Bronchial epithelial cell (primary cell): ENCODE measurements at regions not wholly inside any gene's neighbourhood (a gene's known extent, or its start where the extent isn't known, plus 50 kb on each side); places are given as distances from the start of the nearest gene placed in this dataset.

Experiments
- DNase-seq: peaks from one replicate; pipeline ENCODE4 v3.0.0-alpha.2; 2010; ENCODE audit warnings: low read depth
- FAIRE-seq: peaks from 2 replicates; lab custom pipeline; 2011; peaks lifted over from hg19 to GRCh38; lab: Jason Lieb, UNC
- H3K27me3 ChIP-seq: 2 replicates; pipeline ENCODE4 v1.5.1; 2011; ENCODE audit warnings: low read length; ENCODE audit not compliant: control insufficient read depth, insufficient read depth
- H3K36me3 ChIP-seq: 2 replicates; pipeline ENCODE4 v1.5.1; 2011; ENCODE audit warnings: low read length; ENCODE audit not compliant: control insufficient read depth, insufficient read depth
- H3K4me3 ChIP-seq: 2 replicates; pipeline ENCODE4 v1.5.1; 2011; ENCODE audit warnings: mild to moderate bottlenecking, low read depth, low read length, control low read depth
- TF ChIP-seq, protein P1 (sequence below): IDR thresholded peaks from 2 replicates; pipeline ENCODE4 v1.5.1; 2011; ENCODE audit warnings: mild to moderate bottlenecking, moderate library complexity, low read length, control low read depth, inconsistent platforms; ENCODE audit not compliant: insufficient read depth, severe bottlenecking

DNA sequence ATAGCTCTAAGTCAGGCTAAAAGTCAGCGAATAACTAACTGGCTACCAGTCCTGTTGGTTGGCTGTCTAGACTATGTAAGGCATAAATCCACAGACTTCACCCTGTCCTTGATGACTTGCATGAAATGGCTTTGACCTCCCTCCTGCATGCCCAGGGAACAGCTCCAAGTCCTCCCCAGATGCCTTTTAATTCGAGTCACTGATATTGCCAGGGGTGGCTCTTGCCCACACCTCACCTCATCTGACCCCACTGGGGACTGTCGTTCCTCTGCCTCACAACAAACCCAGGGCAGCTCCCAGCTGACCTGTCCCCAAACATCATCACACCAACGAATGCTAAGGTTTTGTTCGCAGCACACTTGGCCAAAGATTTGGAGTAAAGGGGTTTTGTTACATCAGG is 396.0 kb upstream of the ID2 start:
- H3K36me3 ChIP-seq = no peaks in the 10 kb centered on the region
- FAIRE-seq (no peak), DNase-seq (no peak)
- TF ChIP-seq, protein P1, sequence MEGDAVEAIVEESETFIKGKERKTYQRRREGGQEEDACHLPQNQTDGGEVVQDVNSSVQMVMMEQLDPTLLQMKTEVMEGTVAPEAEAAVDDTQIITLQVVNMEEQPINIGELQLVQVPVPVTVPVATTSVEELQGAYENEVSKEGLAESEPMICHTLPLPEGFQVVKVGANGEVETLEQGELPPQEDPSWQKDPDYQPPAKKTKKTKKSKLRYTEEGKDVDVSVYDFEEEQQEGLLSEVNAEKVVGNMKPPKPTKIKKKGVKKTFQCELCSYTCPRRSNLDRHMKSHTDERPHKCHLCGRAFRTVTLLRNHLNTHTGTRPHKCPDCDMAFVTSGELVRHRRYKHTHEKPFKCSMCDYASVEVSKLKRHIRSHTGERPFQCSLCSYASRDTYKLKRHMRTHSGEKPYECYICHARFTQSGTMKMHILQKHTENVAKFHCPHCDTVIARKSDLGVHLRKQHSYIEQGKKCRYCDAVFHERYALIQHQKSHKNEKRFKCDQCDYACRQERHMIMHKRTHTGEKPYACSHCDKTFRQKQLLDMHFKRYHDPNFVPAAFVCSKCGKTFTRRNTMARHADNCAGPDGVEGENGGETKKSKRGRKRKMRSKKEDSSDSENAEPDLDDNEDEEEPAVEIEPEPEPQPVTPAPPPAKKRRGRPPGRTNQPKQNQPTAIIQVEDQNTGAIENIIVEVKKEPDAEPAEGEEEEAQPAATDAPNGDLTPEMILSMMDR = no peak
- H3K27me3 ChIP-seq = no peaks in the 10 kb centered on the region
- H3K4me3 ChIP-seq = no peak overlapping the region

DNA sequence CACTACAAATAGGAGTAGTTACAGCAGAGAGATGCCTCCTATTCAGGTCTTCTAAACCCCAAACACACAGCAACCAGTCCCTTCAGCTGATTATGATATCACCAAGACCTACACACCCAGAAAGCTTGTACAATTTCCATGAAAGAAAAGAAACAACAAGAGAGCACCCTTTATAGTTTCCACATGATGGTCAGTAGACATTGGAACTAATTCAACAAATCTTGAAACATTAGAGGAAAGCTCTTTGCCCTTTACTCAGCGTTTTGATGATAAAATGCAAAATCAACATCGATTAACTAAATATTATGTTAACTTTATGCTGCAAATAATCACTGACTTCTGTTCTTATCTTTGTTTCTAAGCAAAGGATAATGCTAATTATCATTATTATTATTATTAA is 393.6 kb upstream of the ID2 start:
- no peak for DNase-seq
- no peak overlapping the region for H3K4me3 ChIP-seq
- no peaks in the 10 kb centered on the region for H3K27me3 ChIP-seq
- TF ChIP-seq, protein P1 = no peak
- no peak for FAIRE-seq
- H3K36me3 ChIP-seq = no peaks in the 10 kb centered on the region

DNA sequence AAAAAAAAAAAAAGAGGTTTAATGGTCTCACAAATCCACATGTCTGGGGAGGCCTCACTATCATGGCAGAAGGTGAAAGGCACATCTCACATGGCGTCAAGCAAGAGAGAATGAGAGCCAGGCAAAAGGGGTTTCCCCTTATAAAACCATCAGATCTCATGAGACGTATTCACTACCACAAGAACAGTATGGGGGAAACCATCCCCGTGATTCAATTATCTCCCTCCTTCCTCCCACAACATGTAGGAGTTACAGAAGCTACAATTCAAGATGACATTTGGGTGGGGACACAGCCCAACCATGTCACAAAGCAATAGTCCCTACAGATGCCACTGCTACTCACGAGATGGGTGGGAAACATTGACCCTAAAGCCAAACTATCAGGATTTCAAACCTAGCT is 392.7 kb upstream of the ID2 start:
- no peak for DNase-seq
- no peak for FAIRE-seq

DNA sequence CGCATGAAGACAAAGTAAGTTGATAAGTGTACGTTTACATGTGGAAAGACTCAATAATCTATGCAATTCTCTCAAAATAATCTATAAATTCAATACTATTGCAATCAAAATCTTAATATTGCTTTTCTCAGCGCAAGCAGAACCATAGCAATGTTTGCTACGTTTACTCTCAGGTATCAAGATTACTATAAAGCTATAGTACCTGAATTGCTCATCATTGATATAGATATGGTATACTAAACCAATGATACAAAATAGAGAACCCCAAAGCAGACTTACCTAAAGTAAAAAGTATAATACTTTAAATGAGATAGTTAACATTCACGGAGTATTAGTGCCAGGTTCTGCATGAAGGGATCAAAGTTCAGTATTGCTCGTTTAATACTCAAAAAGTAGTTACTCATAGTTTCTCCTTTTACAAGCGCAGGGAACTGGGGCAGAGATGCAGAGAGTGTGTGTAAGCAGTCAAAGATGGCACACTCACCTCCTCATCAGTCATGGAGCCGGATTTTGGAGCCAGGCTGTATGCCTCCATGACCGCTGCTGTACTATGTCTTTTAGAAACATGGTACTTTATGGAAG is 391.0 kb upstream of the ID2 start:
- Histone ChIP-seq H3K27me3 (no peaks in the 10 kb centered on the region), H3K36me3 (no peaks in the 10 kb centered on the region), H3K4me3 (no peak overlapping the region)
- DNase-seq = no peak
- TF ChIP-seq, protein P1 = no peak
- no peak for FAIRE-seq

More for the DNA sequence above, 392.7 kb upstream of the ID2 start:
- TF ChIP-seq, protein P1 = no peak
- H3K4me3 ChIP-seq = no peak overlapping the region
- H3K36me3 ChIP-seq = no peaks in the 10 kb centered on the region
- H3K27me3 ChIP-seq = no peaks in the 10 kb centered on the region

DNA sequence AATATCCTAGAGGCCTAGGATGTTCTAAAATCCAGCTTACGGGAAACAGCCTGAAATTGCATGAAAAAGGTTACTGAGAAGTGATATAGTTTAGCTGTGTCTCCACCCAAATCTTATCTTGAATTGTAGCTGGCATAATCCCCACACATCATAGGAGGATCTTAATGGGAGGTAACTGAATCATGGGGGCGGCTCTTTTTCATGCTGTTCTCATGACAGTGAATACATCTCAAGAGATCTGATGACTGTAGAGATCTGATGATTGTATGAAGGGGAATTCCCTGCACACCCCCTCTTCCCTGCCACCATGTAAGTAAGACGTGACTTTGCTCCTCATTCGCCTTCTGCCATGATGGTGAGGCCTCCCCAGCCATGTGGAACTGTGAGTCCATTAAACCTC is 385.6 kb upstream of the ID2 start:
- DNase-seq (no peak), FAIRE-seq (no peak)
- TF ChIP-seq, protein P1 = no peak
- no peaks in the 10 kb centered on the region for H3K36me3 ChIP-seq
- H3K27me3 ChIP-seq = no peaks in the 10 kb centered on the region
- H3K4me3 ChIP-seq = no peak overlapping the region

DNA sequence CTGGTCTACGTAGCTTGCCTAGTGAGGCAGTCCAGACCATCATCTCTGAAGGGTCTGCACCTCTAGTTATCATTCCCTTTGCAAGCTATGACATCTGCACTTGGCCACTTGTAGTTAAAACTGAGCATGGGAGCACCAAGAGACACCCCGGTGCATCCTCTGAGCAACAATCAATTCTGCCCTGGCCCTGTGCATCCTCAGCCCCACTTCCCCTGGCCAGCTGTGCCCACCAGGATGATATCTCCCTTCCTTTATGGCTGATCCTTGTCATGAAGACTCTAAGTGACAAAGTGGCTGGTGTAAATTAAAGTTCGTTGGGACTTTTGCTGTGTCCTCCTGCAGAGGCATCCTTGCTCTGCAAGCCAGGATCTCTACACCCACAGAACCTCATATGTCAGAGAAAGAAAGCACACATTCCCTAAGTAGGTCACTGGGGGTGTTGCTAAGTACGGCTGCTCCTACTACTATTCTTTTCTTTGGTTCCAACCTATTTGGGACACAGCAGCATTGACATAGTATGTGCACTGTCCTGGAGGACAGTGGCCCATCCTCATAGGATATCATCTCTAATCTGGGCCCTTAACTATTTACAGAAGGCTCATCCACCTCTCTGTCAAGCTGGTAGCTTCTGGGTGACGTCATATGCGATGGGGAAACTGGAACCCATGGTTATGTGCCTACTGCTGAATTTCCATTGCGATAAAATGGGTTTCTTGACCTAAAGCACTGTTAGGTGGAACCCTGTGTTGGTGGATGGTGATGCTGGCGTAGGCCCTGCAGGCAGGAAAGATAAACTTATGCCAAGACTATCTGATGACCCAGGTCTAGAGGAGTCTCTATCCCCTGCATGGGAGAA is 384.3 kb upstream of the ID2 start:
- Histone ChIP-seq H3K4me3 (no peak overlapping the region), H3K27me3 (no peaks in the 10 kb centered on the region), H3K36me3 (no peaks in the 10 kb centered on the region)
- FAIRE-seq (no peak), DNase-seq (no peak)
- TF ChIP-seq, protein P1 = no peak
